NCI-H524 treated with DMSO at 0.1 percent for 48 hours (cell line): ENCODE measurements at regions not wholly inside any gene's neighbourhood (a gene's known extent, or its start where the extent isn't known, plus 50 kb on each side); places are given as distances from the start of the nearest gene placed in this dataset.
"Not testable (repeated sequence)": the region's sequence is repeated elsewhere in the genome, so short reads cannot be mapped to it uniquely, and the experiment has no call there.

Source experiments
- DNase-seq: peaks from one replicate; lab custom pipeline; 2025; lab: John Stamatoyannopoulos, UW

- no peak for DNase-seq
Observed at GRCh38 chr22:49413551-49413950, 414.1 kb downstream of the BRD1 start.

GRCh38 chr22:49413146-49413545, 414.5 kb downstream of the BRD1 start:
- DNase-seq: no peak

GRCh38 chr22:49412236-49412635, 415.4 kb downstream of the BRD1 start:
- no peak for DNase-seq

- DNase-seq: no peak
Observed at GRCh38 chr22:49411236-49411635, 416.4 kb downstream of the BRD1 start.

- no peak for DNase-seq
Observed at GRCh38 chr22:49408102-49408836, 419.4 kb downstream of the BRD1 start.

- DNase-seq: no peak
Observed at GRCh38 chr22:49406879-49407587, 420.6 kb downstream of the BRD1 start.

- DNase-seq: no peak
Observed at GRCh38 chr22:49406047-49406650, 421.5 kb downstream of the BRD1 start.

- no peak for DNase-seq
Observed at GRCh38 chr22:49405590-49405989, 422.1 kb downstream of the BRD1 start.

GRCh38 chr22:49404576-49405241, 423.0 kb downstream of the BRD1 start:
- no peak for DNase-seq

GRCh38 chr22:49404020-49404419, 423.7 kb downstream of the BRD1 start:
- no peak for DNase-seq

- DNase-seq: no peak
Observed at GRCh38 chr22:49403102-49403501, 424.6 kb downstream of the BRD1 start.

- DNase-seq: no peak
Observed at GRCh38 chr22:49402169-49402568, 425.5 kb downstream of the BRD1 start.

- DNase-seq: no peak
Observed at GRCh38 chr22:49400941-49401598, 426.6 kb downstream of the BRD1 start.

GRCh38 chr22:49400136-49400940, 427.3 kb downstream of the BRD1 start:
- no peak for DNase-seq

GRCh38 chr22:49398646-49399045, 429.0 kb downstream of the BRD1 start:
- no peak for DNase-seq

GRCh38 chr22:49398115-49398514, 429.6 kb downstream of the BRD1 start:
- no peak for DNase-seq

GRCh38 chr22:49396817-49397216, 430.9 kb downstream of the BRD1 start:
- DNase-seq: no peak

GRCh38 chr22:49395617-49396016, 432.1 kb downstream of the BRD1 start:
- DNase-seq: no peak

GRCh38 chr22:49395062-49395461, 432.6 kb downstream of the BRD1 start:
- DNase-seq: not testable (repeated sequence)

- no peak for DNase-seq
Observed at GRCh38 chr22:49394116-49394785, 433.4 kb downstream of the BRD1 start.

- DNase-seq: no peak
Observed at GRCh38 chr22:49393526-49393925, 434.1 kb downstream of the BRD1 start.
